Left lobe of liver (tissue), 2 donors: ENCODE measurements at regions not wholly inside any gene's neighbourhood (a gene's known extent, or its start where the extent isn't known, plus 50 kb on each side); places are given as distances from the start of the nearest gene placed in this dataset.
"Not testable (repeated sequence)": the region's sequence is repeated elsewhere in the genome, so short reads cannot be mapped to it uniquely, and the experiment has no call there.

Experiments used
- ATAC-seq: fragments of 200-7000 bp; cut with Tn5 transposase; one replicate; pipeline ENCODE4 v1.9.1; 2020; ENCODE audit warnings: mild to moderate bottlenecking, moderate library complexity
- DNase-seq: peaks from one replicate; pipeline ENCODE4 v3.0.0-alpha.2; 2020; ENCODE audit warnings: low spot score
- donor health status: DM: no; HTN: no; CAD: no; lungs with moderate emphysema.
- donor health status: DM: no; HTN: yes; CAD: no.

GRCh38 chr13:80180740-80181355 is 160.1 kb downstream of the SPRY2 start:
- DNase-seq = no peak
- no peak for ATAC-seq

GRCh38 chr13:80177327-80177726 is 163.6 kb downstream of the SPRY2 start:
- ATAC-seq (no peak), DNase-seq (no peak)

DNA sequence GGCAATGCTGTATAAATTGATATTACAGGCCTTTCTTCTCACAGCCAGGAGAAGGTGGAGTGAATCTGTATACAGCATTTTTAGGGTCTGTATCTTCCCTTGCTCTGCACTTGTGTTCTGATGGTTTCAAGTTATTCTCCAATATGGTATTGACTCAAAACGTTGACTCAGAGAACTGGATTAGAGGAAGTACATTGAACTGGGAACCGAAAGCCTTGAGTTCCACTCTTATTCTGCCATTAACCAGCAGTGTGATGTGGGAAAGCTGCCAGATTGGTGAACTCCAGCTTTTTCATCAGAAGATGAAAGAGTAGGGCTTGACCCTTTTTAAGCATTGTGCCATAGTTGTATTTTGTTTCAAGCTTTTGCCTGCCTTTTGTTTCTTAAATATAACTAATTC is 167.7 kb downstream of the SPRY2 start:
- ATAC-seq (peak; percentile 17), DNase-seq (no peak)

DNA sequence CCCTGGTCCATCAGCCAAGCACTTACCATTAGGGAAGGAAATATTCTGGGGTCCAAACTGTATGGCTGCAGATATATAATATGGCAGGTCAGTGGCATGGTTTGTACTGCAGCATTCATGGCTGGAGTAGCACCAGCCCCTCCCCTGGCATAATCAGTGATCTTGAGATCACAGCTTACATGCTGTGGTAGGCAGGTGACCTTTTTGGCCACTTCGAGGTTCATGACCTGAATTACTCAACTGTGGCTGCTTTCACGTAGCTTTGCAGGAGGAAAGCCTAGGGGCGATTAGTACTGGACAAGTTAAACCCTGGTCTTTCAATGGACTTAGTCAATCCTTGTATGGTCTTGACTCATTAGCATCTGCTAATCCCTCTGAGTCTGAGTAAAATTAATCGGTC is 169.8 kb downstream of the SPRY2 start:
- peak; percentile 95 for ATAC-seq
- peak; percentile 62 for DNase-seq

- DNase-seq (no peak), ATAC-seq (peak; percentile 14)
These were observed 172.7 kb downstream of the SPRY2 start for GRCh38 chr13:80168089-80168850.

- ATAC-seq (no peak), DNase-seq (no peak)
These were observed 174.6 kb downstream of the SPRY2 start for GRCh38 chr13:80166352-80166751.

DNA sequence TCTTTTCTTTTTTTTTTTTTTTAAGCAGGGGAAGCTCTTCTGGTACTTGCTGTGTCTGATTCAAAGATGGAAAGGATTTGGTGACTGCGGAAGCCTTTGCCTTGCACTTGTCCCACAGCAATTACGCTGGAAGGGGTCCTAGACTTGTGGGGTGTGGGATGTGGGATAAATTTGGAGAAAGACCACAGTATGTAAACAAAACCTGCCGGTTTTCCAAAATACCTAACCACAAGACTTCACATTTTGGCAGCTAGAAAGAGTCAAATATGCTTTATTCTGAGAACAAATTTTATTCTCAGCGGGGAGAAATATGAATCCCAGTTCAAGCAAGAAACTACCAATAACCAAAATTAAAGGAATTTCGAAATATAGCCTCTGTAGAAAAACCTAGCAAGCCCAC is 176.5 kb downstream of the SPRY2 start:
- ATAC-seq (no peak), DNase-seq (no peak)

DNA sequence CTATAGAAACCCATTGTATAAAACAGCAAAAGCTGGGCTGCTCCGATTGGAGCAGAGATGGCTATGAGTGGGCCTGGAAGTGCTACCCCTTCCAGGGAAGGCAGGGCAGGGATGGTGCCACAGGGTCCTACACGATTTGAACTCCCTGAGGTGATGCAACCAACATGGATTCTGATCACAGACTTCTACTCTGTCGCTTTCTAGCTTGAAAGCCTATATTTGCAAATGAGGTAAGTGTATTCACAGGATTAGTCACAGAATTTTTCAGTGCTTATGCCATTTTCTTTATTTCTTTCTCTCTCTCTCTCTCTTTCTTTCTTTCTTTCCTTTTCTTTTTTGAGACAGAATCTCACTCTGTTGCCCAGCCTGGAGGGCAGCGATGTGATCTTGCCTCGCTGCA is 179.0 kb downstream of the SPRY2 start:
- DNase-seq (no peak), ATAC-seq (no peak)

- ATAC-seq (no peak), DNase-seq (no peak)
These were observed 179.7 kb downstream of the SPRY2 start for GRCh38 chr13:80161219-80161618.

DNA sequence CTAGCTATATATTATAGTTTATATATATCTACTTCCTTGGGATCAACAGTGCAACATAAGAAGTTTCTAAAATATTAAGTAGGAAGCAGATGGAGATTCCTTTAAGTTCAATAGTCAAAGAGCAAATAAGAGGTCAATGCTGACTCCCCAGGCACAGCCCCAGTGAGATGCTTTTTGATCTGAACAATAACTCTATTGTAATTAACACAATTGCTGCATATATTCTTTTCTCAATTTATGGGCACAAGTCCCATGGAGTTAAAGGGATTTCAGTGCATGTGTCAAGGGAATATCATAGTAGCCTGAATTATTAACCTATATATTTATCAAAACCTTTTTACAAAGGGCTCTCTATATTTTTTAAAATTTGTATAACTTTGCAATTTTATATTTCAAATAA is 180.8 kb downstream of the SPRY2 start:
- ATAC-seq (no peak), DNase-seq (no peak)

GRCh38 chr13:80157261-80157932 is 183.5 kb downstream of the SPRY2 start:
- ATAC-seq (no peak), DNase-seq (no peak)

DNA sequence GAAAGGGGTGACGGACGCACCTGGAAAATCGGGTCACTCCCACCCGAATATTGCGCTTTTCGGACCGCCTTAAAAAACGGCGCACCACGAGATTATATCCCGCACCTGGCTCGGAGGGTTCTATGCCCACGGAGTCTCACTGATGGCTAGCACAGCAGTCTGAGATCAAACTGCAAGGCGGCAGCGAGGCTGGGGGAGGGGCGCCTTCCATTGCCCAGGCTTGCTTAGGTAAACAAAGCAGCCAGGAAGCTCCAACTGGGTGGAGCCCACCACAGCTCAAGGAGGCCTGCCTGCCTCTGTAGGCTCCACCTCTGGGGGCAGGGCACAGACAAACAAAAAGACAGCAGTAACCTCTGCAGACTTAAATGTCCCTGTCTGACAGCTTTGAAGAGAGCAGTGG is 188.8 kb downstream of the SPRY2 start:
- DNase-seq, ATAC-seq: not testable (repeated sequence)

- ATAC-seq = no peak
- no peak for DNase-seq
These were observed 189.9 kb downstream of the SPRY2 start for GRCh38 chr13:80151016-80151415.

DNA sequence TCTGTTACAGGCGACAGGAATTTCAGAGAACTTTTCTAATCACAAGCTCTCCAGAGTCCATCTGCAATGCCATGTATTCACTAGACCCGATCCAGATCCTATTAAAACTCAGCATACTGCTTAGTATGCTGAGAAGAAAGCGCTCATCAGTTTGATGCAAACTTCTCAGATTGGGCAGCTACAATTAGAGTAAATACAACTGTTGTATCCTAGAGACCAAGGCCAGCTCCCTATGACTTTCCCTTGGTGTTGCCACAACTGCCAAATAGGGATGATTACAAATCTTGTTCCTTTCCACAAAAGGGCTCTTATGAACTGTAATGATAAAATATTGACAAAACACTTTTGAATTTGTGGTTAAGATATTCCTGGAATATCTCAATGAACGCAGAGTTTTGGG is 191.2 kb downstream of the SPRY2 start:
- ATAC-seq = no peak
- DNase-seq = no peak

GRCh38 chr13:80145171-80145690 is 195.7 kb downstream of the SPRY2 start:
- no peak for ATAC-seq
- DNase-seq = no peak

DNA sequence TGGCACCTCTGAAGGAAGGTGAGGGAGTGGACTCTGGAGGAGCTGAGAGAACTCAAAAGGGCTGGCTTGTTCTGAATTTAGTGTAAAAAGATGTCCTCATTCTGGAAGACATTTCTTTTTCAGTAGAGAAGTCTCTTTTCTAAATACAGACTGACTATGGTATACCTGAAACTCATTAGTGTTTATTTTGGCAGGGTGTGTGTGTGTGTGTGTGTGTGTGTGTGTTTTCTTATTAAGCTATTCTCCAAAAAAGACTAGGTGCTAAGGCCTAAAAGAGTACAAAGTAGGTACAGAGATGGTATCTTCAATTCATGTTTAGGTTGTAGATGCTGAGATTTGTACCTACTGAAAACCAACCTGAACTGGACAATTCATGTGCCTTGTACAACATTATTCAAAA is 196.4 kb downstream of the SPRY2 start:
- DNase-seq = no peak
- ATAC-seq = peak; percentile 55

DNA sequence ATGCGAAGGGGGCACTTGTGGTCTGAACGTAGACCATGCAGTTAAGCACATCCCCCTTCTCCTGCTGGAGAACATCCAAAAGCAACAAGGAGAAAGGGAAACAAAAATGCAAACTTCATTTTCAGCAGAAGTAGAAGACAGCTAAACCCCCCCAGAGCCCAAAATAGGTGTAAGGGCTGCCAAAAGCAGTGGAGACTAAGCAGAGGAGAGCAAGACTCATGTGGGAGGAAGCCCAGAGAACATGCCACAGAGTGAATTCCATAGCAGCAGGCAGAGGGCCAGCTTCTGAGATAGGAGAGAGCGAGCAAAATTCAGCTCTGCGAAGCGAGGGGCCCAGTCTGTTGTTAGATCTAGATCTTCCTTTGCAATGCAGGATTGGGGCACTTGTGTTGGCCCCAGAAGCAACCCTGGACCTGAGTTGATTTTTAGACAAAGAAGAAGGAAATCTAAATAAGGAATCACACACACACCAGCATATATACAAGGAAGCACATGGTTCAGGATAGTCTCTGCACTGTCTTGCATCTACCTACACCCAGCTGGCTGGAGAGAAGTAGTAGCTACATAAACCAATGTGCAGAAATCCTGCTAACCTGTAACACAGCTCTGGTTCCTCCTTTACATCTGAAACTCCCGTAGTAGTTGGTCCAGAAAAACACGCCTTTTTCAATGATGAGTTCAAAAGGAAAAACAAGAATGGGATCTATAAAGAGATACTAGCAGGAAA is 199.6 kb downstream of the SPRY2 start:
- ATAC-seq (peak; percentile 46), DNase-seq (no peak)

GRCh38 chr13:80140685-80141084 is 200.2 kb downstream of the SPRY2 start:
- ATAC-seq (no peak), DNase-seq (no peak)

DNA sequence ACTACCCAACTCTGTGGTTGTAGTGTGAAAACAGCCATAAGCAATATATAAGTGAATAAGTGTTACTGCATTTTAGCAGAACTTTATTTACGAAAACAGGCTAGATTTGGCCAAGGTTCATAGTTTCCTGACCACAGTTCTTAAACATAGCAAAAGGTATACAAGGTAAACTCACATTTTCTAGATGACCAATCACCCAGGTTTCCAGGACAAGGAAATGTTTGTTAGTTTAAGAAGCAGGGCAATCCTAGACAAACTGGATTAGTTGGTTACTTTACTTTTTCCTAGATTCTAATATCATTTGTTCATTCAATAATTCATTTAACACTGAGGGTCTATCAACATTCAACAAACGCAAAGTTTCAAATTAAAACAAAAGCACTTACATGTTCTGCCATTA is 201.7 kb downstream of the SPRY2 start:
- DNase-seq (no peak), ATAC-seq (no peak)

- no peak for ATAC-seq
- DNase-seq = no peak
These were observed 202.9 kb downstream of the SPRY2 start for GRCh38 chr13:80137994-80138393.

DNA sequence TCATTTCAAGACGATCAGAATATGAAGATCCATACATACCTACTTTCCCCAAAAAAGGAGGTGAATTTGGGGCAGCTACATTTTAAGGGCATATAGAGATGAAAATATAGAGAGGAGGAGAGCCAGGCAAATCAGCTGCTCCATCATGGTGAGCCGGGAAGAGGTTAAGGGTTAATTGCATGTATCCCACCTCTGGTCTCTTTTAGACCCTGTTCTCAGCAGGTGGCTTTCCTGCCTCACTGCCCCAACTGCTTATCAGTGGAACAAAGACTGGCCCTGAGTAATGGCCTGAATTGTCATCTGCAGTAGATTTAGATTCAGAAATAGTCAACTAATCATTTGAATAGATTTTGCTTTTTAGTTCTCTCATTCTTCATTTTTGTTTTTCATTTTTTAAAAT is 206.6 kb downstream of the SPRY2 start:
- DNase-seq = no peak
- no peak for ATAC-seq
